Stimulated activated CD4-positive, alpha-beta T cell treated with anti-CD3 and anti-CD28 coated beads, Interleukin-12 subunit alpha, Interleukin-12 subunit beta, amount 100 ng/mL, for 4 hours (primary cell): ENCODE measurements at regions not wholly inside any gene's neighbourhood (a gene's known extent, or its start where the extent isn't known, plus 50 kb on each side); places are given as distances from the start of the nearest gene placed in this dataset.

ENCODE experiments used
- DNase-seq: peaks from one replicate; pipeline ENCODE4 v3.0.0-alpha.2; 2020

GRCh38 chr6:105954148-105954547 is 132.0 kb upstream of the PRDM1 start:
- DNase-seq, result no peak

GRCh38 chr6:105952772-105953690 is 133.1 kb upstream of the PRDM1 start:
- no peak for DNase-seq

- DNase-seq, result no peak
These were observed 133.8 kb upstream of the PRDM1 start for GRCh38 chr6:105952326-105952725.

- no peak for DNase-seq
These were observed 134.8 kb upstream of the PRDM1 start for GRCh38 chr6:105951322-105951721.

- no peak for DNase-seq
These were observed 136.3 kb upstream of the PRDM1 start for GRCh38 chr6:105949869-105950268.

- no peak for DNase-seq
These were observed 142.6 kb upstream of the PRDM1 start for GRCh38 chr6:105943514-105943913.

- DNase-seq, result no peak
These were observed 144.3 kb upstream of the PRDM1 start for GRCh38 chr6:105941621-105942412.

- DNase-seq, result no peak
These were observed 145.1 kb upstream of the PRDM1 start for GRCh38 chr6:105940990-105941389.

GRCh38 chr6:105936972-105937371 is 149.2 kb upstream of the PRDM1 start:
- no peak for DNase-seq

- no peak for DNase-seq
These were observed 150.7 kb upstream of the PRDM1 start for GRCh38 chr6:105935416-105935815.

- no peak for DNase-seq
These were observed 151.4 kb upstream of the PRDM1 start for GRCh38 chr6:105934708-105935107.

GRCh38 chr6:105932440-105932839 is 153.7 kb upstream of the PRDM1 start:
- DNase-seq, result no peak

- DNase-seq, result no peak
These were observed 156.5 kb upstream of the PRDM1 start for GRCh38 chr6:105929626-105930025.

- DNase-seq, result no peak
These were observed 159.8 kb upstream of the PRDM1 start for GRCh38 chr6:105926318-105926717.

GRCh38 chr6:105925706-105926105 is 160.4 kb upstream of the PRDM1 start:
- DNase-seq, result no peak

GRCh38 chr6:105921781-105922180 is 164.4 kb upstream of the PRDM1 start:
- DNase-seq, result no peak

- no peak for DNase-seq
These were observed 166.1 kb upstream of the PRDM1 start for GRCh38 chr6:105920071-105920470.

- DNase-seq, result no peak
These were observed 169.0 kb upstream of the PRDM1 start for GRCh38 chr6:105917038-105917695.

- DNase-seq, result no peak
These were observed 175.0 kb upstream of the PRDM1 start for GRCh38 chr6:105911106-105911629.

- DNase-seq, result no peak
These were observed 177.0 kb upstream of the PRDM1 start for GRCh38 chr6:105909106-105909505.

- no peak for DNase-seq
These were observed 178.1 kb upstream of the PRDM1 start for GRCh38 chr6:105907991-105908390.

GRCh38 chr6:105907301-105907700 is 178.8 kb upstream of the PRDM1 start:
- DNase-seq, result no peak

GRCh38 chr6:105902401-105903031 is 183.6 kb upstream of the PRDM1 start:
- no peak for DNase-seq
